ENCODE measurements at regions not wholly inside any gene's neighbourhood (a gene's known extent, or its start where the extent isn't known, plus 50 kb on each side); places are given as distances from the start of the nearest gene placed in this dataset.

- TF ChIP-seq, protein P1, sequence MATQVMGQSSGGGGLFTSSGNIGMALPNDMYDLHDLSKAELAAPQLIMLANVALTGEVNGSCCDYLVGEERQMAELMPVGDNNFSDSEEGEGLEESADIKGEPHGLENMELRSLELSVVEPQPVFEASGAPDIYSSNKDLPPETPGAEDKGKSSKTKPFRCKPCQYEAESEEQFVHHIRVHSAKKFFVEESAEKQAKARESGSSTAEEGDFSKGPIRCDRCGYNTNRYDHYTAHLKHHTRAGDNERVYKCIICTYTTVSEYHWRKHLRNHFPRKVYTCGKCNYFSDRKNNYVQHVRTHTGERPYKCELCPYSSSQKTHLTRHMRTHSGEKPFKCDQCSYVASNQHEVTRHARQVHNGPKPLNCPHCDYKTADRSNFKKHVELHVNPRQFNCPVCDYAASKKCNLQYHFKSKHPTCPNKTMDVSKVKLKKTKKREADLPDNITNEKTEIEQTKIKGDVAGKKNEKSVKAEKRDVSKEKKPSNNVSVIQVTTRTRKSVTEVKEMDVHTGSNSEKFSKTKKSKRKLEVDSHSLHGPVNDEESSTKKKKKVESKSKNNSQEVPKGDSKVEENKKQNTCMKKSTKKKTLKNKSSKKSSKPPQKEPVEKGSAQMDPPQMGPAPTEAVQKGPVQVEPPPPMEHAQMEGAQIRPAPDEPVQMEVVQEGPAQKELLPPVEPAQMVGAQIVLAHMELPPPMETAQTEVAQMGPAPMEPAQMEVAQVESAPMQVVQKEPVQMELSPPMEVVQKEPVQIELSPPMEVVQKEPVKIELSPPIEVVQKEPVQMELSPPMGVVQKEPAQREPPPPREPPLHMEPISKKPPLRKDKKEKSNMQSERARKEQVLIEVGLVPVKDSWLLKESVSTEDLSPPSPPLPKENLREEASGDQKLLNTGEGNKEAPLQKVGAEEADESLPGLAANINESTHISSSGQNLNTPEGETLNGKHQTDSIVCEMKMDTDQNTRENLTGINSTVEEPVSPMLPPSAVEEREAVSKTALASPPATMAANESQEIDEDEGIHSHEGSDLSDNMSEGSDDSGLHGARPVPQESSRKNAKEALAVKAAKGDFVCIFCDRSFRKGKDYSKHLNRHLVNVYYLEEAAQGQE (IDR thresholded peaks at IDR 0.05; ENCODE audit: insufficient read depth in 1 of 2, low read depth in 2 of 2, low read length in 2 of 2), result no peak
- TF ChIP-seq FOXP2 (optimal IDR thresholded peaks at IDR 0.05; ENCODE audit: borderline replicate concordance, extremely low read depth, extremely low read length, insufficient read depth), result no peak
- TF ChIP-seq POLR2AphosphoS5 (IDR thresholded peaks at IDR 0.05; ENCODE audit: low read depth, low read length), result no peak
- no peak for TF ChIP-seq TAF1 (IDR thresholded peaks at IDR 0.05; ENCODE audit: borderline replicate concordance, insufficient read depth, low read length)
- TF ChIP-seq SIN3A (IDR thresholded peaks at IDR 0.05; ENCODE audit: borderline replicate concordance, insufficient read depth, low read length), result no peak
These were observed 97.8 kb upstream of the TYRP1 start for GRCh38 chr9:12595400-12595799.

GRCh38 chr9:12604164-12604821, 88.9 kb upstream of the TYRP1 start:
- TF ChIP-seq, protein P1 (IDR thresholded peaks at IDR 0.05; ENCODE audit: insufficient read depth in 1 of 2, low read depth in 2 of 2, low read length in 2 of 2), result no peak
- TF ChIP-seq SIN3A (IDR thresholded peaks at IDR 0.05; ENCODE audit: borderline replicate concordance, insufficient read depth, low read length), result no peak
- TF ChIP-seq TAF1 (IDR thresholded peaks at IDR 0.05; ENCODE audit: borderline replicate concordance, insufficient read depth, low read length), result no peak
- TF ChIP-seq FOXP2 (optimal IDR thresholded peaks at IDR 0.05; ENCODE audit: borderline replicate concordance, extremely low read depth, extremely low read length, insufficient read depth), result no peak
- TF ChIP-seq POLR2AphosphoS5 (IDR thresholded peaks at IDR 0.05; ENCODE audit: low read depth, low read length), result no peak

DNA sequence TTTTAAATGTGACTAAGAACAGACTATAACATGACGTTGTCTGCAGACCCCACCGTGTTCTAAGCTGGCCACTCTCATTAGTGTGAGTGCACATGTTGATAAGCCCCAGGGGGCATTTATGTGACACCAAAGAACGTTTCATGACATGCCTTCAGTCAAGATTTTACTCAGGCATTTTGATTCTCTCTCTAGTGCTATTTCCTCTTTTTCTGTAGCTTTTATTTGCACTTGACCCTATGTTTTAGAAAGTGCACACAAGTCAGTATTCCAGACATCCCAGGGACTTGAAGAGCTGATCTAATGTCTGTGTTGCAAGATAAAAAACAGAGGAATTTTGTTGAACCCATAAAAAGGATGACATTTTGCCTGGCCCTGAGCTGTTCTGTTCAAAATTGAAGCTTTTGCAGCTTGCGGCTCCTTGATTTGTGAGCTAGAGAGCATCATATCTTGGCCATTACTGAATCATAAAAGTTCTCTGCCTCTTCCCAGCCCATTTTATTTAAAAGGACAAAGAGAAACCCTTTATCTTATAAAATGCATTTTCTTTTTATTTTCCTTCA, 80.9 kb upstream of the TYRP1 start:
- TF ChIP-seq, protein P1 (IDR thresholded peaks at IDR 0.05; ENCODE audit: insufficient read depth in 1 of 2, low read depth in 2 of 2, low read length in 2 of 2), result no peak
- no peak for TF ChIP-seq FOXP2 (optimal IDR thresholded peaks at IDR 0.05; ENCODE audit: borderline replicate concordance, extremely low read depth, extremely low read length, insufficient read depth)
- no peak for TF ChIP-seq SIN3A (IDR thresholded peaks at IDR 0.05; ENCODE audit: borderline replicate concordance, insufficient read depth, low read length)
- no peak for TF ChIP-seq POLR2AphosphoS5 (IDR thresholded peaks at IDR 0.05; ENCODE audit: low read depth, low read length)
- TF ChIP-seq TAF1 (IDR thresholded peaks at IDR 0.05; ENCODE audit: borderline replicate concordance, insufficient read depth, low read length), result no peak

GRCh38 chr9:12613071-12613470, 80.1 kb upstream of the TYRP1 start:
- no peak for TF ChIP-seq FOXP2 (optimal IDR thresholded peaks at IDR 0.05; ENCODE audit: borderline replicate concordance, extremely low read depth, extremely low read length, insufficient read depth)
- TF ChIP-seq POLR2AphosphoS5 (IDR thresholded peaks at IDR 0.05; ENCODE audit: low read depth, low read length), result no peak
- TF ChIP-seq SIN3A (IDR thresholded peaks at IDR 0.05; ENCODE audit: borderline replicate concordance, insufficient read depth, low read length), result no peak
- TF ChIP-seq, protein P1 (IDR thresholded peaks at IDR 0.05; ENCODE audit: insufficient read depth in 1 of 2, low read depth in 2 of 2, low read length in 2 of 2), result no peak
- no peak for TF ChIP-seq TAF1 (IDR thresholded peaks at IDR 0.05; ENCODE audit: borderline replicate concordance, insufficient read depth, low read length)

All from PFSK-1 (cell line).